PC-3 (cell line): ENCODE measurements at regions not wholly inside any gene's neighbourhood (a gene's known extent, or its start where the extent isn't known, plus 50 kb on each side); places are given as distances from the start of the nearest gene placed in this dataset.

Source experiments
- ATAC-seq: fragments of 200-7000 bp; cut with Tn5 transposase; 2 replicates; pipeline ENCODE4 v1.9.1; 2020; ENCODE audit warnings: mild to moderate bottlenecking, moderate library complexity
- BruUV-seq: library from RNA; stranded (reverse); fragments of 400-500 nt; replicated peaks from 2 replicates; lab custom pipeline; 2021; lab: Mats Ljungman, UMichigan
- CTCF ChIA-PET: fragments of 300-600 bp; sonication (Branson Sonifier 250); formaldehyde crosslinking; loops from one replicate; lab custom pipeline; 2022; ENCODE audit warnings: antibody characterized with exemption; lab: Charles Lee
- POLR2A ChIA-PET: fragments of 300-600 bp; sonication (Branson Sonifier 250); formaldehyde crosslinking; loops from one replicate; lab custom pipeline; 2022; ENCODE audit warnings: antibody characterized with exemption; ENCODE audit not compliant: unreplicated experiment; lab: Charles Lee
- DNase-seq: peaks from one replicate; pipeline ENCODE4 v3.0.0-alpha.2; 2015
- H2AFZ ChIP-seq: fragments of 300-600 bp; sonication (generic); 2 replicates; pipeline ENCODE4 v1.6.0; 2016; ENCODE audit warnings: antibody characterized with exemption, low read length
- H3F3A ChIP-seq: fragments of 300-600 bp; sonication (generic); one replicate; pipeline ENCODE4 v1.6.0; 2017; ENCODE audit warnings: antibody characterized with exemption, low read length, control low read depth, mild to moderate bottlenecking; ENCODE audit not compliant: unreplicated experiment
- H3K27ac ChIP-seq: fragments of 300-600 bp; sonication (generic); 2 replicates; pipeline ENCODE4 v1.5.1; 2016; ENCODE audit warnings: mild to moderate bottlenecking, low read length
- H3K27me3 ChIP-seq: fragments of 300-600 bp; sonication (generic); 2 replicates; pipeline ENCODE4 v1.6.1; 2016; ENCODE audit warnings: low read length, mixed read lengths
- H3K36me3 ChIP-seq: fragments of 300-600 bp; sonication (generic); 2 replicates; pipeline ENCODE4 v1.6.1; 2016; ENCODE audit warnings: low read depth, mixed run types, low read length, mixed read lengths
- H3K4me1 ChIP-seq: fragments of 300-600 bp; sonication (generic); 2 replicates; pipeline ENCODE4 v1.5.1; 2016; ENCODE audit warnings: low read length; ENCODE audit not compliant: insufficient read depth
- H3K4me2 ChIP-seq: fragments of 300-600 bp; sonication (generic); 2 replicates; pipeline ENCODE4 v1.6.0; 2016; ENCODE audit warnings: low read length
- H3K4me3 ChIP-seq: fragments of 300-600 bp; sonication (generic); 2 replicates; pipeline ENCODE4 v1.5.1; 2016; ENCODE audit warnings: mild to moderate bottlenecking, low read length, mixed read lengths
- H3K79me2 ChIP-seq: fragments of 300-600 bp; sonication (generic); 2 replicates; pipeline ENCODE4 v1.6.1; 2017; ENCODE audit warnings: low read length, mixed read lengths
- H3K9ac ChIP-seq: fragments of 300-600 bp; sonication (generic); 2 replicates; pipeline ENCODE4 v1.6.0; 2016; ENCODE audit warnings: mild to moderate bottlenecking, low read length
- H3K9me2 ChIP-seq: fragments of 300-600 bp; sonication (generic); replicated peaks from 2 replicates; pipeline ENCODE4 v1.6.1; 2016; ENCODE audit warnings: mixed run types, low read length, mixed read lengths
- H3K9me3 ChIP-seq: fragments of 300-600 bp; sonication (generic); 2 replicates; pipeline ENCODE4 v1.6.1; 2016; ENCODE audit warnings: low read length, mixed read lengths
- H4K20me1 ChIP-seq: fragments of 300-600 bp; sonication (generic); 2 replicates; pipeline ENCODE4 v1.6.1; 2016; ENCODE audit warnings: low read length, mixed read lengths
- EZH2 ChIP-seq: fragments of 300-600 bp; sonication (generic); IDR thresholded peaks from one replicate; pipeline ENCODE4 v1.6.1; 2017; ENCODE audit warnings: antibody characterized with exemption, mild to moderate bottlenecking, low read length; ENCODE audit not compliant: unreplicated experiment
- EZH2phosphoT487 ChIP-seq: fragments of 300-600 bp; sonication (generic); IDR thresholded peaks from 2 replicates; pipeline ENCODE4 v1.6.1; 2018; ENCODE audit warnings: mild to moderate bottlenecking, antibody characterized with exemption, low read length, borderline replicate concordance
- intact Hi-C: fragments of 100-400 bp; cut with micrococcal nuclease; formaldehyde crosslinking; loops from 2 replicates; pipeline ENCODE4 v1.9.0; 2023
- TF ChIP-seq, protein P1 (sequence below): fragments of 300-600 bp; sonication (generic); conservative IDR thresholded peaks from 2 replicates; pipeline ENCODE4 v1.5.1; 2017; ENCODE audit warnings: antibody characterized with exemption, low read depth, mild to moderate bottlenecking, low read length

GRCh38 chr11:134905928-134906327 is 493.9 kb upstream of the B3GAT1 start:
- POLR2A ChIA-PET = no interaction called here
- DNase-seq = no peak
- no peaks in the 10 kb centered on the region for H3K79me2 ChIP-seq
- BruUV-seq = no TSS peak
- H3K9me3 ChIP-seq = 0 out of 2 replicates have a peak, but pooled peaks cover 10% of the 10 kb centered on the region
- peaks cover 35% of the 10 kb centered on the region for H3K27me3 ChIP-seq
- H3K4me2 ChIP-seq = no peak overlapping the region
- CTCF ChIA-PET = no interaction called here
- intact Hi-C loops = no loop called here
- TF ChIP-seq EZH2 (no peak), EZH2phosphoT487 (no peak)
- TF ChIP-seq, protein P1, sequence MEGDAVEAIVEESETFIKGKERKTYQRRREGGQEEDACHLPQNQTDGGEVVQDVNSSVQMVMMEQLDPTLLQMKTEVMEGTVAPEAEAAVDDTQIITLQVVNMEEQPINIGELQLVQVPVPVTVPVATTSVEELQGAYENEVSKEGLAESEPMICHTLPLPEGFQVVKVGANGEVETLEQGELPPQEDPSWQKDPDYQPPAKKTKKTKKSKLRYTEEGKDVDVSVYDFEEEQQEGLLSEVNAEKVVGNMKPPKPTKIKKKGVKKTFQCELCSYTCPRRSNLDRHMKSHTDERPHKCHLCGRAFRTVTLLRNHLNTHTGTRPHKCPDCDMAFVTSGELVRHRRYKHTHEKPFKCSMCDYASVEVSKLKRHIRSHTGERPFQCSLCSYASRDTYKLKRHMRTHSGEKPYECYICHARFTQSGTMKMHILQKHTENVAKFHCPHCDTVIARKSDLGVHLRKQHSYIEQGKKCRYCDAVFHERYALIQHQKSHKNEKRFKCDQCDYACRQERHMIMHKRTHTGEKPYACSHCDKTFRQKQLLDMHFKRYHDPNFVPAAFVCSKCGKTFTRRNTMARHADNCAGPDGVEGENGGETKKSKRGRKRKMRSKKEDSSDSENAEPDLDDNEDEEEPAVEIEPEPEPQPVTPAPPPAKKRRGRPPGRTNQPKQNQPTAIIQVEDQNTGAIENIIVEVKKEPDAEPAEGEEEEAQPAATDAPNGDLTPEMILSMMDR = no peak
- H3K4me1 ChIP-seq = no peaks in the 10 kb centered on the region
- H3K9me2 ChIP-seq = no peaks in the 10 kb centered on the region
- no peak overlapping the region for H3K4me3 ChIP-seq
- no peak for ATAC-seq
- H3F3A ChIP-seq = no peaks in the 10 kb centered on the region
- H3K27ac ChIP-seq = no peak overlapping the region
- H3K9ac ChIP-seq = no peak overlapping the region
- no peaks in the 10 kb centered on the region for H4K20me1 ChIP-seq
- H2AFZ ChIP-seq = no peak overlapping the region
- H3K36me3 ChIP-seq = no peaks in the 10 kb centered on the region

GRCh38 chr11:134905517-134905916 is 493.5 kb upstream of the B3GAT1 start:
- CTCF ChIA-PET = no interaction called here
- BruUV-seq = no TSS peak

More at GRCh38 chr11:134905517-134905916, 493.5 kb upstream of the B3GAT1 start:
- Histone ChIP-seq H4K20me1 (no peaks in the 10 kb centered on the region), H3K36me3 (no peaks in the 10 kb centered on the region), H3F3A (no peaks in the 10 kb centered on the region), H3K79me2 (no peaks in the 10 kb centered on the region), H2AFZ (no peak overlapping the region), H3K9me3 (0 out of 2 replicates have a peak, but pooled peaks cover 10% of the 10 kb centered on the region), H3K9me2 (no peaks in the 10 kb centered on the region), H3K4me2 (no peak overlapping the region), H3K27me3 (peaks cover 35% of the 10 kb centered on the region), H3K4me3 (no peak overlapping the region), H3K27ac (no peak overlapping the region), H3K9ac (no peak overlapping the region), H3K4me1 (no peaks in the 10 kb centered on the region)
- ATAC-seq = no peak
- TF ChIP-seq, protein P1 = no peak
- no peak for TF ChIP-seq EZH2
- no peak for TF ChIP-seq EZH2phosphoT487
- intact Hi-C loops = no loop called here
- no peak for DNase-seq
- POLR2A ChIA-PET = no interaction called here
